Activated CD8-positive, alpha-beta memory T cell treated with anti-CD3 and anti-CD28 coated beads for 4 hours (primary cell): ENCODE measurements at regions not wholly inside any gene's neighbourhood (a gene's known extent, or its start where the extent isn't known, plus 50 kb on each side); places are given as distances from the start of the nearest gene placed in this dataset.
"Not testable (repeated sequence)": the region's sequence is repeated elsewhere in the genome, so short reads cannot be mapped to it uniquely, and the experiment has no call there.

Source experiments
- DNase-seq, 2 donors: peaks; one replicate each; pipeline ENCODE4 v3.0.0-alpha.2; 2020; ENCODE audit warnings: low read depth in 2 of 2

DNA sequence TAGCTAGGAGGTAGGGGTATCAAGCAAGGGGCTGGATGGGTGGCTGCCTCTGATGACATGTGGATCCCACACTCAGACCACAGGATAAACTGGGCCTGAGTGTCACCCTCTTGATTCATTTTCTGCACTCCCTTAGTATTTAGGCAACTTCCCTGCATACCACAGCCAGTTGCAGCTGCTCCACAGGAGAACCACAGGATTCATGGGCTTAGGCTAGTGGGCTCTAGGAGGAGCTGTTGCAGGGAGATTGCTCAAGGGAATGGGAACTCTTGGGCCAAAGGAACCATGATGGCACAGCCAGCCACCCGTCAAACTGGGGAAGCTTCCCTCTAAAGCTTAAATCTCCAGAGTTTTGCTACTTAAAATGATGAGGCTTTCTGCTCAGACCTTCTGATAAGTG lies 269.7 kb upstream of the ASIC2 start:
- no peak for DNase-seq

DNA sequence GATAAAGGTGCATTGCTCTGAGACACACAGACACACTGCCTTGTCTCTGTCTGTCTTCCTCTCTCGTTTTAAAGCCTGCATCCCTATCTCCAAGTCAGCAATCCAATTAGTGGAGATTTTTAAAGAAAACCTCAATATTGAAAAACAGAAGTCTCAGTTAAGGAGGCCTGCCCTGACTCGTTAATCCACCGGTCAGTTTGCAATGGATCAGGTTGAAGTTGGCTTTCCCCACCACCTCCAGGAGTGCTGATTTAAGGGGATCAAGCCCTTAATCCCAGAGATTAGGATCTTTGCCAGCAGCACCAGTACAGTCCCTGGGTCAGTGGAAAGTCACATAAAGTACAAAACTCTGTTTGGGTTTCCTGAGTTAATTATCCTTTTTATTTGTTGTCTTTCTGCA lies 271.1 kb upstream of the ASIC2 start:
- DNase-seq: no peak

DNA sequence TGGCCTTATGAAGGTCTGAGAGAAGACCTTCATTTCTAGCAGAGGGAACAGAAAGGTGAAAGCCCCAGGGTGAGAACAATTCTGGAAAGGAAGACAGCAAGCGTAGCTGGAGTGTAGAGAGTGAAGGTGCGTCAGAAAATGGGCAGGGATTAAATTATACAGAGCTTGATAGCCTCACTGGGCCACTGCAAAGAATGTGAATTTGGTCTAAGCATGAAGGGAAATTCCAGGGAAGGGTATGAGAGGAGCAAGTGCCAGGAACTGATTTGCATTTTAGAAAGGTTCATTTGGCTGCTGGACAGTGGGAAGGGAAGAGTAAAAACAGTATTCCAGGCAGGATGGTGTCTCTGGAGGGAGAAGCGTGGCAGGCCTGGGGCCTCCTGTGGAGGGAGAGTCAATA lies 274.1 kb upstream of the ASIC2 start:
- DNase-seq: no peak

DNA sequence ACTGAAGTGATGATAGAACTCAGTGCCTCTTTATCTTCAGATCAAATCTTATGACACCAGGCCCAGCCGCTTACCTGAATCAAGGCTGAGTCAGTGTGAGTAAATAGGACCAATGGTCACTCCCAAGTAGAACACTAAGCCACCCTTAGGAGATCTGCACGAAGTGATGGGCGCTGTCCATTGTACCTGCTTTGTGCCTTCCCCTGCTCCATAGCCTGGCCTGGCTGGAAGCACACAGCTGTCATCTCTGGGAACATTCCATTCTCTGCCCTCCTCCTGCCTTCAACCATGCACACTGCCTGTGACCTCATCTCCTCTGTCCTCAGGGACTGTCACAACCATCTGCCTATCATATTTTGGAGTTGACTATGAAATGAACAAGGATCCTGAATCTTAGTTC lies 279.5 kb upstream of the ASIC2 start:
- DNase-seq: no peak

DNA sequence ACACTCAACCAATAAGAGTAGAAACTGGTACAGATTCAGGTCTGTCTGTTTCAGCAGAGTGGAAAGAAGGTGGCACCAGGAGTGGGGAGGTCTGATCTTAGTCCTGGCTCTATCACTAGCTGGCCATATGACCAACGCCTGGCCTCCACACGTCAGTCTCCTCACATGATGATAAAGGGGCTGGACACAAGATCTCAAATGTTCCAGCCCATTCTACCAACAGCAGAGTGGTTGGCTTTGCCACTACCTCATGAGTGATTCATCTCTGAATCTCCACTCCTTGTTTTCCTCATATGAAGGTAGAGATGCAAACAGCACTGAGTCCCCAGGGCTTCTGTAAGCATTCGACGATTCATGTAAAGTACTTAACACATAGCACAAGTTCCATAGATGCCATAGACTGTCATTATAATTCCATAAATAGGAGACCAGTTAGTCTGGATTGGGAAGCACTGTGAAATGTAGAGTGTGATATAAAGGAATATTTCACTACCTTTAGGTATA lies 281.9 kb upstream of the ASIC2 start:
- no peak for DNase-seq

DNA sequence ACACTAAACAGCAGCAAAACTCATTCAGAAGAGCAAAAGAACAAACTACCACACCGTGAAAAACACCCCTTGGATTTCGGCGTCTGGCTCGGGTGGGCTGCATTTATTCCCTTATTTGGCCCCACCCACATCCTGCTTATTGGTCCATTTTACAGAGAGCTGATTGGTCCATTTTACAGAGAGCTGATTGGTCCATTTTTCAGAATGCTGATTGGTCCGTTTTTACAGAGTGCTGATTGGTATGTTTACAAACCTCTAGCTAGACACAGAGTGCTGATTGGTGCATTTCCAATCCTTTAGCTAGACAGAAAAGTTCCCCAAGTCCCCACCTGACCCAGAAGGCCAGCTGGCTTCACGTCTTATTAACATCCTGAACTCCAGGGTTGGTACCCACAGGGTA lies 286.6 kb upstream of the ASIC2 start:
- not testable (repeated sequence) for DNase-seq

DNA sequence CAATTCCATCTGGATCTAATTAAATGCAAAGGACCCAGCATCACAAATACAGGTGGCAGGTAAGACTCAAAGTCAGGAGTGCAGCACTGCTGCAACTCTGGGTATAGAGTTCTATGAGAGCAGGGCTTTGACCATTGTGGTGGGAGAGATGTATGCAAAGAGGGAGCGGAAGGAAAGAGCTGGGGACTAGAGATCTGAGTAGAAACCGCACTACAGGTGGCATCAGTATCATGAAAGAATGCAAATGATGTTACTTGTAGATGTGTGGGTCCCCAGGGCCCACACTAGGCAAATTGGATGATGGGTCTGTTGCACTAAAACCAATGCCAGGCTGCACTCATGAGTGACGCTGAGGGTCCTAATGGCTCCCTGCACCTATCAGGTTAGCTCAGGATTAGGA lies 287.1 kb upstream of the ASIC2 start:
- DNase-seq: no peak

DNA sequence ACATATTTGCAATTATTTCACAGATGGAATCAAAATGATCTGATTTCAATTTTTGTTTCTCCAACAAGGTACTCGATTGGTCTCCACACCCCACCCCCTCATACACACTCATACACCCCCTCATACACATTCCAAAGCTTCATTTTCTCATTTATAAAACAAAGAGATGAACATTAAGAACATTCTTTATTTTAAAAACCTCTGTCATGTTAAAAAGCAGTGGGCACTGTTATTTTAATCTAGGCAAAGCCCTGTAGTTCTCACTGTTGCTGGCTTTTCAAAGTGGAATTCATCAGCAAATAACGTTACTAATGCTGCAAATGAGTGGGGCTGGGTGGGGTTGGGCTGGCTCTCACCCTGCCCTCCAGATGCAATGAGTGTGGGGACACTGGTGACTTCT lies 289.6 kb upstream of the ASIC2 start:
- DNase-seq: no peak

DNA sequence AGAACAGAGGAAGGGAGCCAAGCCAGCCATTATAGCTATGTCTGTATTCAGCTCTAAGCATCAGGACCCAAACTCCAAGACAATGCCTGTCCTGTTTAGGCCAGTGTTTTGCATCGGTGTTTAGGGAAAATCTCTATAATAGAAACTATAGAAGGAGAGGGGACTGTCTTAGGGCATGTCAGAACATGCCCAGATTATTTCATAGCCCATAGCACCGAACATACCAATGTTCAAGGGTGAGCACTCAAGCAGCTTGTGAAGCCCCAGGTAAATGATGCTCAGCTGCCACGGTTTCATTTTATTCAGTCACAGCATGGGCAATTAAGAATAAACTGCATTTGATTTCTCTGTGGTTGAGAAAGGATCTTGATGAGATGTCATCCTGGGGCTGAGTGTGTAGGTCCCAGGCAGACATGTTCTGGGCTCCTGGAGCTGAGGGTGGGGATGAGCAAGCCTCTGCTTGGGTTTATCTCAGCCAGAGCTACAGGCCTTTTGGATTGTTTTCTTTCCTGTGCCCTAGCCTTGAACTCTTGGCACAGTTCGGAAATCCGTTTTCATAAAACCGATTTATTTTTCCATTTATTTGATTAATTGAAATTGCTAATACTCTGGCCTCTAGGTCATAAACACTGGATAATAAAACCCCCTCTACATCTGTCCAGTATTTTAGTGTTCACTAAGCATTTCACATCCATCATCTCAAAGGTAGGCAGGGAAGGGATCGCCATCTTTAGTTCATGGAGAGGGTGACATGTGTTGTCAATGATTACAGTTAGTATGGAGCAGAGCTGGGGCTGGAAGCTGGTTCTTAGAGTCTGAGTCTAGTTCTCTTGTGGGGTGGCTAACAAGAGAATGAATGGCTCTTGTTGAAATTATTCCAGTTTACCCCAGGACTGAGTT lies 290.7 kb upstream of the ASIC2 start:
- no peak for DNase-seq

DNA sequence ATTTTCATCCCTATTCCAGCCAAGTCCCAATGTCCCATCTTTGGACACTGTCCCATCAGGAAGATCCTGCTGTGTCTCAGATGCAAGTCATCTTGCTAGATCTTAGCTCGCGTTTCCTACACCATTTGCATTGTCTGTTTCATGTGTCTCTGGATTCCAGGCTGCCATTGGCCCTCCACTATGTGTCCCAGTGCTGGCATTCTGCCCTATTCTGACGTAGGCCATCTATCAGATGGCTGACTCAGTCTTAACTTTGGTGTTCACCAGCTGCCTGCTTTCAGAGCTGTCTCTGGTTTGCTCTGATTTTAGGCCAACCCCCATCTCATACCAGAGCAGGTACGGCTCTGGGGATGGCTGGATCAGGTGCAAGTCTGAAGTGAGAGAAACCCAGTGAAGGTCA lies 300.9 kb upstream of the ASIC2 start:
- no peak for DNase-seq

DNA sequence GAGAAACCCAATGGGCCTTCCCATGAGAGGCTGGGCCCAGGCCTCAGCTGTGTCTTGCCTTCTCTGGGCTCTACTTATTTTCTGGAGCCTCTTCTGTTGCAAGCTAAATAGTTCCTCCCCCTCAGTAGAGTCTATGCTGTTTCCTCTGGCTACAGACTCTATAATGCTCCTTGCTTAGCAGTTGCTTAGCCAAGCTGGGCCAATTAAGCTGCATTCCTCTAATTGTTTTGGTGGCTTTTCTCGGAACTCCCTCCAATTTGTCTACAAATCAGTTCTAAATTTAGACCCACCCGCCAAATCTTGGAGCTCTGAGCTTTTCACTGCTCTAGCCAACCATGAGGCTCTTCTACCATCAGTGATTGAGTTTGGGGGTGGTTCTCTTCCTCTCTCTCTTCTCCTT lies 302.7 kb upstream of the ASIC2 start:
- DNase-seq: no peak

DNA sequence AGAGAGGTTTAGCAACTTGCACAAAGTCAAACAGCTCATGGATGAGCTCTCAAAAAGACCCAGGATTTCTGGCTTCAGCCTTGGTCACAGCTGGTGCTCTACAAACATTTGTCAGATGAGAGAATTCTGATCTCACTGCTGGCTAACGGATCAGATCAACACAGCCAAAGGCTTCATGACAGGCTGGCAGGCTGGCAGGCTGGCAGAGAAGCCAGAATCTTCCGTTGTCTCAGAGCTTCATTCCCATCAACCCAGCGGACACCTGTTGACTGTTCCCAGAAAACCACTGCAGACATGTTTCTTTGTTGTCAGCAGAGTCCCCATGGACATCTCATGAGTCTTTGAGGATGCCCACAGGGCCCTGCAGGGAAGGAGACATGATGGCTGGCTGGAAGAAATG lies 303.8 kb upstream of the ASIC2 start:
- DNase-seq: no peak

DNA sequence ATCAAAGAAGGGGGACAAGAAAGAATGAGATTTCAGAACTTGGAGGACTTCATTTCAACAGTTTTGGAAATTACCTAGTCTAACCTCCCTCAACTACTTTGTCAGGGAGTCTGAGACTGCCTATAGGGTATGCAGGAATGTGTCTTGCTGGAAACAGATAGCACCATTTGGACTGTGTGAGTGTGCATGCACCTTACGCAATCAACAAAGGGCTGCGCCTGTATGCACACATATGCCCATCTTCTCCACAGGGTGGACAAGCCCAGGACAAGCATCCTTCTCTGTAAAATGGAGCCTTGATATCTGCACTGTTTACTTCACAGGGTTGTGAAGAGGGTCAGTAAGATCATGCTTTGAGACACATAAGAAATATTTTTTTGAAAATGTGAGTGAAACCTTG lies 305.7 kb upstream of the ASIC2 start:
- DNase-seq: no peak

DNA sequence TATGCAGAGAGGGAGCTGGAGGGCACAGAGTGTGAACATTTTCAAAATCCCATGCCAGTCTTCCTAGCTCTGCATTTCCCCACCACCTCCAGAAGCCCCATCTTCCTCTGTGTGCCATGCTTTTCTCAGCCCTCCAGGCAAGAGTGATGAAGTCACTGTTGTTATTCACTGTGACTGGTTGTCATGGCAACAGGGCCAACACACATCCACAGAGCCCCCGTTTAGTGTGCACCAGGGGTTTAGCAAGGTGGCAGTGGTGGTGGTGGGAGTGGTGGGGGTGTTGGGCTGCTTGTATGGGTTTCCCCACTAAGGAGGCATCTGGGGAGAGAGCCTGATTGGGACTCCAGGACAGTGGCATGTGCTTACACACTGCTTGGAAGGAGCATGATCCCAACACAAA lies 309.9 kb upstream of the ASIC2 start:
- no peak for DNase-seq

DNA sequence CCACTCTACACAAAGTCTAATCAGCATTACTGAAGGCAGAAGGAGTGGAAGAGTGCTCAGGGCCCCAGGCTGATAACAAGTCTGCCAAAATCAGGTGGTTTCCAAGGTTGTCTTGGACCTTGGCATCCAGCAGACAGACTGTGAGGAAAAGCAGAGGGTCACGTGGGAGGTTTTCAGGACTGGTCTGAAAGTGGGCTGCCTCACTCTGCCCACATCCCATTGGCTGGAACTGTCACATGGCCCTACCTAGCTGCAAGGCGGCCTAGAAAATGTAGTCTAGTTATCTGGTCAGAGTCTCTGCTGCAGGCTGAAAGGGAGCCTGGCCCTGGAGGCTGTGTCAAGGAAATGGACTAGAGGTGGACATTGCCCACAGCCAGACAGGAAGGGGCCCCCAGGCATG lies 310.7 kb upstream of the ASIC2 start:
- DNase-seq: no peak

DNA sequence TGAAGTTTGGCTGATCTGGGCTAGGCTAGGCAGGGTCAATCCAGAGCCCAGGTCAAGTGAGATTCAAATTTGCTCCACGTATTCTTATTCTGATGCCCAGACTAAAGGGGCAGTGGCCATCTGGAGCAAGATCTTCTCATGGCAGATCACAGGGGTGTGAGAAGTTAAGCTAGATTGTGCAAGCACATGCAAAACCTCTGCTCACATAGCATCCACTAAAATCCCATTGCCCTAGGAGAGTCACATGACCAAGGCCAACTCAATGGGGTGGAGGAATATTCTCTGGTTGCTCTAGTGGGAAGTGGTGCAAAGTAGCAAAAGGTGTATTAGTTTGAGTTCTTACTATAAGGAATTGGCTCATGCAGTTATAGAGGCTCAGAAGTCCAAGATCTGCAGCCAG lies 318.4 kb upstream of the ASIC2 start:
- DNase-seq: no peak

DNA sequence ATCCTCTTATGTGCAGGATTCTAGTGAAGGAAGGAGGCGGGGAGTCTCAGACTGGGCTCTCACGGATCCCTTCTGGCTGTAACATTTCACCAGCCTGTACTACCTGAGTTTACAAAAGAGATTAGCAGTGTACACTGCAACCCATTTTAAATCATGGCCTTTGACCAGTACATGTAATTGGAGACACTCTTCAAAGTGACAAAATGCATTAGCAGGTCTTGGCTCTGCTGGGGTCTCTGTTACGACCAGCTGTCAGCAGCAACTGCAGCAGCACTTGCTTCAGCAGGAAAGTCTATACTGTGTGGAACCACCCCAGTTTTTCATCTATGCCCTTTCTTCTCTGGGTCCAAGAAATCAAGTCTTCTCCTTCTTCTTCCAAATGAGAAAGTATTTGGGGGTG lies 322.8 kb upstream of the ASIC2 start:
- DNase-seq: no peak

DNA sequence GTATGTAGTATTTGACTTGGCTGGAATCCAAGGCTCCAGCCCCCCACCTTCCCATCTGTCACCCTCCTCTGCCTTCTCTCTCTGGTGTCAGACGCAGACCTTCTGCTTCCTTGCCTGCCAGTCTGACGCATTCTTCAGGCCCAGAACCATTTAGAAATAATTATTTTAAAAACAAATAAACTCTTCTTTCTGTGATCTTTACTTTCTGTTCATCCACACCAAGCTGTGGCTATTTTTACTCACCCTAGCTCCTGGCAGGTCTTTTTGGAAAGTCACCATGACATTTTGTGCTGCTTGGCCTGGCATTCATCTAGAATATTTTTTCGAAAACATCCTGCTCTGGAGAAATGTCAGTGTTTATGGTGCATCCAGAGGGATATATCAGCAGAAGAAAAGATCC lies 330.7 kb upstream of the ASIC2 start:
- no peak for DNase-seq

DNA sequence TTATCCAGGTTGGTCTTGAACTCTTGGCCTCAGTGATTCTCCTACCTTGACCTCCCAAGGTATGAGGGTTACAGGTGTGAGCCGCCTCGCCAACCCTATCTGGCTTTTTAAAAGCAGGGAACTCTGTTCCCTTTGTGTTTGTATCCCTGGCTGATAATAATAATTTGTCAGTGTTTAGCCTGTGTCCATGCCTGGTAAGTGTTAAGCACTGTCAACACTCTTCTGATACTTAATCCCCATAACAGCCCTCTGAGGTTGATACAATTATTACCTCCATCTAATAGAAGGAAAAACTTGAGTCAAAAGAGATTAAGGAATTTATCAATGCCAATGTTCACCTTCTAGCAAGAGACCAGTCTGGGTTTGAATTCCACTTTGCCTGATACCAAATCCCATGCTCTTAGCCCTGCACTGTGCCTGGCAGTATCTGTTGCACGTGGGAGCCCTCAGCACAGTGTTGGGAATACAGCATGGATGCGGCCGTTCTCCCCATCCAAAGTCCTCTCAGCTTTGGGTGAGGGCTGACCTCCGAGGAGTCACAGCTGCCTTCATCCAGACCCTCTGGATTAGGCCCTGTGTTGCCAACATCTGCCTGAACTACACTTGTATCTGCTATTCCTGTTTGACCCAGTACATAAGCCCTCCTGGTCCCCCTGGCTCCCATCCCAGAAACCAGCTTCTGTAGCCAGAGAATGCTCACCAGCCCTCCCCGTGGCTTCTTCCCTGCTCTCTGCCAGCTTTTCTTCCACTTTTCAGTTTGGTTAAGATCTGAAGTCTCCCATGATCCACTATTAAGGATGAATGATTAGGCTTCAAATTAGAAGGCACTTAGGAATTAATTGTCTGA lies 335.6 kb upstream of the ASIC2 start:
- DNase-seq: no peak

DNA sequence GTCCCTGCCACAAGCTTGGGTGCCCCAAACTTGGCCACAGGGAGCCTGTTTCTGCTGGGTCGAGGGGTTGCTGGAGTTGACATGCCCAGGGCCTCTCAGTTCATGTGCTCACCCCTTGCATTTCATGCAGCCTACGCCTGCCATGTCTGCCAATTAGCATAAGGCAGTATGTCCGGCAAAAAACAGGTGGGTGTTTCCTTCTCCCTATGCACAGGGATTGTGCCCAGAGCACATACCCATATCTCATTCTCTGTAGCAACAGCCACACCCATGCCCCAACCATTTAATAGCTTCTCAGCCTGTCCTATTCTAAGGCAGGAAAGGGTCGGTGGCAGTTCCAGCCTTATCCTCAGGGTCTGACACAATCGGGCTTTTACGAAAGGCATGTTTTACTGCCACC lies 340.4 kb upstream of the ASIC2 start:
- DNase-seq: no peak

DNA sequence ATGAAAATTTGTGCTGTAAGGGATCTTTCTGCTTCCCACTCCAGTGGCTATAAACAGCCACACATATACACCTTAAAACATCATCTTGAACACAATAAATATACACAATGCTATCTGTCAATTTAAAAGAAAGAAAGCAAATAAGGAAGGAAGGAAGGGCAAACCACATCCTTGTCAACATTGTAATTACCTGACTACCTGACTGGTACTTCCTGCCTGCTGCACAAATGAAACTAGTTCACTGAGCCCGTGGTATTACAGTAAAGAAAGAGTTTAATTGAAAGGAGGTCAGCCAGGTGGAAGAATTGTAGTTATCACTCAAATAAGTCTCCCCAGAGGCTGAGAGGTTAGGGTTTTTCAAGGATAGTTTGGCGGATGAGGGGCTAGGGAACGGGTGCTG lies 344.4 kb upstream of the ASIC2 start:
- no peak for DNase-seq

DNA sequence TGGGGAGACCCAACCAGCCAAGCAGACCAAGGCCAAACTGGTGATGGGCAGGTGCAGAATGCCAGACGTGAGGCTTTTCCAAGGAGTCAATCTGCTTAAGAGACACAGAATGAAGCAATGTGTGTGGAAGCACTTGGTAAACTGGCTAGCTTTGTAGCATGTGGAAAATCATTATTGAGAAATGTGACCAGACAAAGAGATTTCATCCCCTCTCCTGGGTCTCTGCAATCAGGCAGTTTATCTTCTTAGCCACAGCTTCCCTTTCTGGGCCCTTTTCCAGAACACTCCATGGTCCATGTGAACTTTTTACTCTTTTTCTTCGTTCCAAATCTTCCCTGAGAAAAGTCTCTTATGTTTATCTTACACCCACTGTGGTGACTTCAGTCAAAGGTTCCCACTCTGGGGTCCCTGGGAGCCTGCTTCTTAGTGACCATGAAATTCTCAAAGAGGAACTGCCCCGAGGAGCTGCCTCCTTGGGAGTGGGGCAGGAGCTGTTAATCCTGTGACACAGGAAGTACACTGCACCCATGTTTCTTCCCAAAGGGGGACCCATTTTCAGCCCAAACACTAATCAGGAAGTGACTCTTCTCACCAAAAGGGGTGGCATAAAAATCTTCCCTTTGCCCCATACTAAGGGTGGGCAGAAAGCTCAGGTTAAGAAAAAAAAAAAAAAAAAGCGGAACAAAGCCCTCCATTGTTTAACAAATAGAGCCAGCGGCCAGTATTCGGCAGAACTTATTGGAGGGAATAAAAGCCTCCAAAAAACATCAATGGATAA lies 346.2 kb upstream of the ASIC2 start:
- DNase-seq: no peak
